ENCODE measurements at regions not wholly inside any gene's neighbourhood (a gene's known extent, or its start where the extent isn't known, plus 50 kb on each side); places are given as distances from the start of the nearest gene placed in this dataset.
A peak's percentile ranks its signal among the peaks of the same experiment; 100 is the strongest.

DNA sequence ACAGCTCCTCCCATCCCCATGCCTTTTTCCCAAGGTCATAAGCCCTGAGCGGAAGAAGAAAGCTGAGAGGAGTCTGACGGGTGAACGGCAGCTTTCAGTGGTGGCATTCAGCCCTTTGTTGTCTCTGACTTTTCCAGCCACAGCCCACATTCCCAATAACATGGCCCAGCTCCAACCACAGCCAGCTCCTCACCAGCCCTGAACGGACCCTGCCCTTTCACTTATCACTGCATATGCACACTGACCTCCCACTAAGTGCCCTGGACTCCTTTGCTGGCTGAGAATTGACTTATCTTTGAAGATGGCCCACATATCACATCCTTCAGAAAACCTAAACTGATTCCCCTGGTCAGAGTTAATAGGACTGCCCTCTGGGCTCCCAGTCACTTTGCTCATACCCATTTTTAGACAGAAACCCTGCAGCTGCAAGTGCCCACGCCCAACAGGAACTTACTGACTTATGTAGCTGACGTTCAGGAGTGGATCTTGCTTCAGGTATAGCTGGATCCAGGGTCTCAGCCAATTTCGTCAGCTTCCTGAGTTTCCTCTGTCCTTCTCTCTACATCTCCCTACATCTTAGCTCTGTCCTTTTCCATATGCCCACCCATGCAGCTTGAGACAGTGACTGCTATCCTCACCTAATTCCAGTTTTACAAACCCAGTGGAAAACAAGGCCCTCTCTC is 348.5 kb upstream of the PROK2 start:
- 93% methylated on average over 7 of the region's 7 CpGs for WGBS
- intact Hi-C loops (cut with DNase I), result no loop called here

DNA sequence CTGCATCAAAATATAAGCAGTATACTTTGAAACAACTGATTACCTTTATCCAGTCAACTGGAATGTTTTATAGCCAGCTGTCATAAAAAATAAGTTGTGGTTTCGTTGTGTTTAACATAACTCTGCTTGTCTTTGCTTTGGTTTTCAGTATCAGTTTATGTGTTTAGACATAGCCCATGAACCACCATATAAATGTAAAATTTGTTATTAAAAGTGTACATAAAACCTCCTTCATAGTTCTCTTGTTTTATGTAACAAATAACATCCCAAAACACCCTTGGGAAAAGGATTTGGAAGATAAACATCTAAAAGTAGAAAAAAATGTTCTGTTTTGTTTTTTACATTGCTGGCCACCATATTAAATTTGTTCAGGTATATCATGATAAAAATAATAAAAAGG is 347.0 kb upstream of the PROK2 start:
- no peaks in the 10 kb centered on the region for H3K9me3 ChIP-seq
- WGBS, result 74% methylated on average over 1 of the region's 1 CpG
- no peak overlapping the region for H3K27ac ChIP-seq (replicated peaks in 1 of 4)
- TF ChIP-seq POLR2AphosphoS5 (IDR thresholded peaks at IDR 0.05) (no peak), EP300 (IDR thresholded peaks at IDR 0.05) (no peak), POLR2A (IDR thresholded peaks at IDR 0.05; ENCODE audit: low read depth) (no peak)
- TF ChIP-seq, protein P1, sequence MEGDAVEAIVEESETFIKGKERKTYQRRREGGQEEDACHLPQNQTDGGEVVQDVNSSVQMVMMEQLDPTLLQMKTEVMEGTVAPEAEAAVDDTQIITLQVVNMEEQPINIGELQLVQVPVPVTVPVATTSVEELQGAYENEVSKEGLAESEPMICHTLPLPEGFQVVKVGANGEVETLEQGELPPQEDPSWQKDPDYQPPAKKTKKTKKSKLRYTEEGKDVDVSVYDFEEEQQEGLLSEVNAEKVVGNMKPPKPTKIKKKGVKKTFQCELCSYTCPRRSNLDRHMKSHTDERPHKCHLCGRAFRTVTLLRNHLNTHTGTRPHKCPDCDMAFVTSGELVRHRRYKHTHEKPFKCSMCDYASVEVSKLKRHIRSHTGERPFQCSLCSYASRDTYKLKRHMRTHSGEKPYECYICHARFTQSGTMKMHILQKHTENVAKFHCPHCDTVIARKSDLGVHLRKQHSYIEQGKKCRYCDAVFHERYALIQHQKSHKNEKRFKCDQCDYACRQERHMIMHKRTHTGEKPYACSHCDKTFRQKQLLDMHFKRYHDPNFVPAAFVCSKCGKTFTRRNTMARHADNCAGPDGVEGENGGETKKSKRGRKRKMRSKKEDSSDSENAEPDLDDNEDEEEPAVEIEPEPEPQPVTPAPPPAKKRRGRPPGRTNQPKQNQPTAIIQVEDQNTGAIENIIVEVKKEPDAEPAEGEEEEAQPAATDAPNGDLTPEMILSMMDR (IDR thresholded peaks at IDR 0.05), result no peak
- no peak for DNase-seq (ENCODE audit: extremely low spot score)
- peaks cover 12 to 16% (median 15%) of the 10 kb centered on the region in 4 donors for H3K4me1 ChIP-seq
- H3K36me3 ChIP-seq, result no peaks in the 10 kb centered on the region
- intact Hi-C loops (cut with DNase I), result no loop called here
- H3K27me3 ChIP-seq, result no peaks in the 10 kb centered on the region
- H3K4me3 ChIP-seq, result no peak overlapping the region

More for the DNA sequence above, 348.5 kb upstream of the PROK2 start:
- H3K27me3 ChIP-seq, result no peaks in the 10 kb centered on the region
- no peak overlapping the region for H3K4me3 ChIP-seq
- no peaks in the 10 kb centered on the region for H3K9me3 ChIP-seq
- no peak for DNase-seq (ENCODE audit: extremely low spot score)
- peaks cover 14 to 21% (median 15%) of the 10 kb centered on the region in 4 donors for H3K4me1 ChIP-seq
- no peak for TF ChIP-seq EP300 (IDR thresholded peaks at IDR 0.05)
- TF ChIP-seq, protein P1 (IDR thresholded peaks at IDR 0.05), result no peak
- no peak for TF ChIP-seq POLR2AphosphoS5 (IDR thresholded peaks at IDR 0.05)
- no peak for TF ChIP-seq POLR2A (IDR thresholded peaks at IDR 0.05; ENCODE audit: low read depth)
- H3K36me3 ChIP-seq, result no peaks in the 10 kb centered on the region
- no peak overlapping the region for H3K27ac ChIP-seq (replicated peaks in 1 of 4)

DNA sequence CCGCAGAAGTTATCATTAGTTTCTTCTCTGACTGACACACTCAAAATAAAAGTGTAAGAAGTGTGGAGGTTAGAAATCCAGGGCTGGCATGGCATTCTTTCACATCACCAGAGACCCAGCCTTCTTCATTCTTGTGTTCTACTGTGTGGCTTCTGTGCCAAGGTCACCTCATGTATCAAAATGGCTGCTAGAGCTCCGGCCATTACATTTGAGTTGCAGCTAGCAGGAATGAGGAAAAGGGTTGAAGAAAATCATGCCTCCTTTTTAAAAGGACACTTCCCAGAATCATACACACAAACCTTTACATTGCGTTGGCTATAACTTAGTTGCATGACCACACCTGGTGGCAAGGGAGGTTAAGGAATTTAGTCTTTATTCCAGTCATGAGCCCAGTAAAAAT is 345.6 kb upstream of the PROK2 start:
- Histone ChIP-seq H3K27ac (replicated peaks in 1 of 4) (no peak overlapping the region), H3K9me3 (no peaks in the 10 kb centered on the region), H3K4me3 (no peak overlapping the region), H3K36me3 (no peaks in the 10 kb centered on the region), H3K4me1 (peaks cover 12 to 16% (median 15%) of the 10 kb centered on the region in 4 donors), H3K27me3 (no peaks in the 10 kb centered on the region)
- no peak for DNase-seq (ENCODE audit: extremely low spot score)
- intact Hi-C loops (cut with DNase I), result no loop called here
- 93% methylated on average over 3 of the region's 3 CpGs for WGBS
- TF ChIP-seq, protein P1 (IDR thresholded peaks at IDR 0.05), result no peak
- no peak for TF ChIP-seq POLR2AphosphoS5 (IDR thresholded peaks at IDR 0.05)
- no peak for TF ChIP-seq EP300 (IDR thresholded peaks at IDR 0.05)
- no peak for TF ChIP-seq POLR2A (IDR thresholded peaks at IDR 0.05; ENCODE audit: low read depth)

DNA sequence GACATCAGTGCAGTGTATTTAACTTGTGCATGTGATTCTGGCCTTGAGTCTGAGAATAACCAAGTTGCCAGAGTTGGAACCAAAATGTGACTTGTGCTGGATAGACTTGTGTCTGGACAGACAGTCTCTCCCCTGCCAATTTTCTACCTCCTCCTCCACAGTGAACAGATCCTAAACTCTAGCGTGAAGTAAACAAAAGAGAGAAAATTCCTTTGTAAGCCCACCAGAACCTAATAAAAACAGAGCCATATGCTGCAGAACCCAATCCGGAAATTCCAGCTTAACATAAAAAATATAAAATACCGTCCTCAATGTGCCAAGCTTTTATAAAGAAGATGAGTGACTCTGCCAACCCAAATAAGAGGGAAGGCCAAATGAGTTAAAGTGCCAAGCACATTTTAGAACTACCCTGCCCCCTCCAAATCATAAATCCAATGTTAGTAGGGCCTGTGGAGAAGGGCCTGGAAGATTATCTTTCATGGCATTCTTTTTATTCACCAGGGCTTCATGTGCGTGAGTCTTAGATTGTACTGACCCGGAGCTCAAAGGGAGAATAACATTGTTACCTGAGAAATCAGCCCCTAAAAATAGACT is 344.6 kb upstream of the PROK2 start:
- no peaks in the 10 kb centered on the region for H3K36me3 ChIP-seq

More for the DNA sequence above, 344.6 kb upstream of the PROK2 start:
- no peak overlapping the region for H3K4me3 ChIP-seq
- 61% methylated on average over 5 of the region's 5 CpGs for WGBS
- no peaks in the 10 kb centered on the region for H3K27me3 ChIP-seq
- H3K4me1 ChIP-seq, result peaks cover 12 to 16% (median 15%) of the 10 kb centered on the region in 4 donors
- no peak for DNase-seq (ENCODE audit: extremely low spot score)
- TF ChIP-seq POLR2AphosphoS5 (IDR thresholded peaks at IDR 0.05) (no peak), POLR2A (IDR thresholded peaks at IDR 0.05; ENCODE audit: low read depth) (no peak), EP300 (IDR thresholded peaks at IDR 0.05) (no peak)
- TF ChIP-seq, protein P1 (IDR thresholded peaks at IDR 0.05), result no peak
- H3K27ac ChIP-seq (replicated peaks in 1 of 4), result peak overlapping the region in 3 of 4 donors; percentile 8 to 55 (median 10)
- intact Hi-C loops (cut with DNase I), result no loop called here
- no peaks in the 10 kb centered on the region for H3K9me3 ChIP-seq

All from esophagus muscularis mucosa (tissue), 4 donors.